H9 (cell line): ENCODE measurements at regions not wholly inside any gene's neighbourhood (a gene's known extent, or its start where the extent isn't known, plus 50 kb on each side); places are given as distances from the start of the nearest gene placed in this dataset.

ENCODE experiments used
- DNase-seq: peaks from one replicate; pipeline ENCODE4 v3.0.0-alpha.2; 2017
- H2AFZ ChIP-seq: one replicate; pipeline ENCODE4 v1.6.1; 2013; ENCODE audit warnings: mild to moderate bottlenecking, low read length, control low read depth, moderate library complexity
- H2AK5ac ChIP-seq: 2 replicates; pipeline ENCODE4 v1.6.1; 2013; ENCODE audit warnings: low read length, control low read depth, mixed read lengths; ENCODE audit not compliant: insufficient read length
- H2BK120ac ChIP-seq: one replicate; pipeline ENCODE4 v1.6.1; 2013; ENCODE audit warnings: low read depth, mild to moderate bottlenecking, low read length, control low read depth, inconsistent platforms; ENCODE audit not compliant: poor library complexity, severe bottlenecking
- H2BK12ac ChIP-seq: 2 replicates; pipeline ENCODE4 v1.6.1; 2013; ENCODE audit warnings: low read length, control low read depth, mixed read lengths, low read depth; ENCODE audit not compliant: insufficient read length
- H2BK15ac ChIP-seq: 2 replicates; pipeline ENCODE4 v1.6.1; 2013; ENCODE audit warnings: low read depth, low read length, control low read depth
- H2BK20ac ChIP-seq: one replicate; pipeline ENCODE4 v1.6.1; 2013; ENCODE audit warnings: low read depth, mild to moderate bottlenecking, low read length, control low read depth, inconsistent platforms; ENCODE audit not compliant: poor library complexity, severe bottlenecking
- H2BK5ac ChIP-seq: 2 replicates; pipeline ENCODE4 v1.6.1; 2013; ENCODE audit warnings: low read length, control low read depth, mixed read lengths; ENCODE audit not compliant: insufficient read length
- H3K14ac ChIP-seq: 2 replicates; pipeline ENCODE4 v1.6.1; 2013; ENCODE audit warnings: low read length, control low read depth; ENCODE audit not compliant: insufficient read depth
- H3K18ac ChIP-seq: 2 replicates; pipeline ENCODE4 v1.6.1; 2013; ENCODE audit warnings: low read depth, mild to moderate bottlenecking, mixed read lengths, low read length, control low read depth; ENCODE audit not compliant: insufficient read length
- H3K23ac ChIP-seq: 2 replicates; pipeline ENCODE4 v1.6.1; 2013; ENCODE audit warnings: low read length, control low read depth, mixed read lengths, low read depth; ENCODE audit not compliant: insufficient read length
- H3K23me2 ChIP-seq: 2 replicates; pipeline ENCODE4 v1.6.1; 2013; ENCODE audit warnings: low read depth, mild to moderate bottlenecking, mixed read lengths, low read length, control low read depth; ENCODE audit not compliant: insufficient read length, poor library complexity, severe bottlenecking
- H3K27ac ChIP-seq: 2 replicates; pipeline ENCODE4 v1.5.1; 2013; ENCODE audit warnings: low read length, control low read depth, mixed read lengths, low read depth; ENCODE audit not compliant: insufficient read length
- H3K27me3 ChIP-seq: 2 replicates; pipeline ENCODE4 v1.6.1; 2013; ENCODE audit warnings: low read length, control low read depth, inconsistent platforms; ENCODE audit not compliant: insufficient read depth
- H3K4ac ChIP-seq: 2 replicates; pipeline ENCODE4 v1.6.1; 2013; ENCODE audit warnings: low read depth, mild to moderate bottlenecking, control low read depth, inconsistent platforms, low read length, moderate library complexity
- H3K4me1 ChIP-seq: 2 replicates; pipeline ENCODE4 v1.6.1; 2013; ENCODE audit warnings: low read length, control low read depth, inconsistent platforms; ENCODE audit not compliant: insufficient read depth
- H3K4me2 ChIP-seq: 2 replicates; pipeline ENCODE4 v1.6.1; 2013; ENCODE audit warnings: low read length, control low read depth, mixed read lengths; ENCODE audit not compliant: insufficient read length, insufficient read depth
- H3K56ac ChIP-seq: 2 replicates; pipeline ENCODE4 v1.6.1; 2013; ENCODE audit warnings: low read depth, mild to moderate bottlenecking, mixed read lengths, low read length, control low read depth; ENCODE audit not compliant: insufficient read length
- H3K79me1 ChIP-seq: 2 replicates; pipeline ENCODE4 v1.6.1; 2013; ENCODE audit warnings: low read depth, mild to moderate bottlenecking, moderate library complexity, low read length, control low read depth, inconsistent platforms; ENCODE audit not compliant: insufficient read depth, poor library complexity, severe bottlenecking
- H3K79me2 ChIP-seq: 2 replicates; pipeline ENCODE4 v1.6.1; 2013; ENCODE audit warnings: low read length, control low read depth, inconsistent platforms; ENCODE audit not compliant: insufficient read depth
- H3K9ac ChIP-seq: 2 replicates; pipeline ENCODE4 v1.6.1; 2013; ENCODE audit warnings: low read length, control low read depth, mixed read lengths; ENCODE audit not compliant: insufficient read length; ENCODE audit errors: extremely low read depth
- H3K9me3 ChIP-seq: one replicate; pipeline ENCODE4 v1.6.1; 2013; ENCODE audit warnings: low read depth, low read length, inconsistent platforms; ENCODE audit not compliant: control insufficient read depth
- H3T11ph ChIP-seq: one replicate; pipeline ENCODE4 v1.6.1; 2013; ENCODE audit warnings: mild to moderate bottlenecking, low read length, control low read depth, inconsistent platforms
- H4K20me1 ChIP-seq: one replicate; pipeline ENCODE4 v1.6.1; 2013; ENCODE audit not compliant: control insufficient read depth, insufficient read length, insufficient read depth
- H4K5ac ChIP-seq: 2 replicates; pipeline ENCODE4 v1.6.1; 2013; ENCODE audit warnings: low read depth, mild to moderate bottlenecking, mixed read lengths, low read length, control low read depth; ENCODE audit not compliant: insufficient read length
- H4K8ac ChIP-seq: replicated peaks from 2 replicates; pipeline ENCODE4 v1.6.1; 2013; ENCODE audit warnings: low read length, control low read depth, mixed read lengths, low read depth; ENCODE audit not compliant: insufficient read length
- H4K91ac ChIP-seq: 2 replicates; pipeline ENCODE4 v1.6.1; 2013; ENCODE audit warnings: low read depth, mild to moderate bottlenecking, moderate library complexity, mixed read lengths, low read length, control low read depth; ENCODE audit not compliant: insufficient read length
- H3K27ac Mint-ChIP-seq, 3 experiments: 2 replicates in 2 of 3; 3 replicates in 1 of 3; pipeline ENCODE4 v1.8.0; 2020 to 2021; ENCODE audit warnings: mixed read lengths in 3 of 3, mild to moderate bottlenecking in 1 of 3, moderate library complexity in 1 of 3
- H3K27me3 Mint-ChIP-seq: 2 replicates; pipeline ENCODE4 v1.8.0; 2021; ENCODE audit warnings: low read depth, mild to moderate bottlenecking, moderate library complexity, mixed read lengths
- H3K36me3 Mint-ChIP-seq, 3 experiments: 2 replicates in 2 of 3; 3 replicates in 1 of 3; pipeline ENCODE4 v1.8.0; 2020 to 2021; ENCODE audit warnings: low read depth in 3 of 3, mixed read lengths in 3 of 3; ENCODE audit not compliant: insufficient read depth in 1 of 3
- H3K4me1 Mint-ChIP-seq, 2 experiments: 2 replicates each; pipeline ENCODE4 v1.8.0; 2020; ENCODE audit warnings: mixed read lengths in 2 of 2
- H3K4me3 Mint-ChIP-seq, 2 experiments: 2 replicates in 1 of 2; 3 replicates in 1 of 2; pipeline ENCODE4 v1.8.0; 2020 to 2021; ENCODE audit warnings: mild to moderate bottlenecking in 2 of 2, mixed read lengths in 2 of 2, moderate library complexity in 1 of 2
- H3K9me3 Mint-ChIP-seq, 2 experiments: 2 replicates in 1 of 2; 3 replicates in 1 of 2; pipeline ENCODE4 v1.8.0; 2020; ENCODE audit warnings: mild to moderate bottlenecking in 2 of 2, mixed read lengths in 2 of 2, moderate library complexity in 1 of 2
- WGBS: extraction: QIAGEN DNeasy Blood & Tissue Kit; methylation state at CpG from one replicate; pipeline ENCODE4 v1.1.7; 2013; ENCODE audit warnings: missing lambda C conversion rate, low lambda C conversion rate, mixed read lengths; ENCODE audit not compliant: insufficient read length; ENCODE audit errors: extremely low coverage; 5-methylcytosine and 5-hydroxymethylcytosine counted together
- TF ChIP-seq, protein P1 (sequence below): fragments of 200-600 bp; sonication (generic); conservative IDR thresholded peaks from 3 replicates; pipeline ENCODE4 v1.8.0; 2021; ENCODE audit warnings: antibody characterized with exemption, mild to moderate bottlenecking

- H3K79me1 ChIP-seq: no peaks in the 10 kb centered on the region
- no peak overlapping the region for H2BK120ac ChIP-seq
- no peak overlapping the region for H2BK5ac ChIP-seq
- H2BK12ac ChIP-seq: no peak overlapping the region
- H3K27me3 Mint-ChIP-seq: no peaks in the 10 kb centered on the region
- H4K91ac ChIP-seq: no peak overlapping the region
- no peak overlapping the region for H2AK5ac ChIP-seq
- no peak overlapping the region for H2AFZ ChIP-seq
- no peak overlapping the region for H4K5ac ChIP-seq
- H3K23ac ChIP-seq: no peak overlapping the region
- H2BK15ac ChIP-seq: no peak overlapping the region
- H3K9ac ChIP-seq: no peak overlapping the region
- peaks cover 0 to 4% of the 10 kb centered on the region in 2 experiments; a peak in 3 of 5 replicates for H3K9me3 Mint-ChIP-seq
- TF ChIP-seq, protein P1, sequence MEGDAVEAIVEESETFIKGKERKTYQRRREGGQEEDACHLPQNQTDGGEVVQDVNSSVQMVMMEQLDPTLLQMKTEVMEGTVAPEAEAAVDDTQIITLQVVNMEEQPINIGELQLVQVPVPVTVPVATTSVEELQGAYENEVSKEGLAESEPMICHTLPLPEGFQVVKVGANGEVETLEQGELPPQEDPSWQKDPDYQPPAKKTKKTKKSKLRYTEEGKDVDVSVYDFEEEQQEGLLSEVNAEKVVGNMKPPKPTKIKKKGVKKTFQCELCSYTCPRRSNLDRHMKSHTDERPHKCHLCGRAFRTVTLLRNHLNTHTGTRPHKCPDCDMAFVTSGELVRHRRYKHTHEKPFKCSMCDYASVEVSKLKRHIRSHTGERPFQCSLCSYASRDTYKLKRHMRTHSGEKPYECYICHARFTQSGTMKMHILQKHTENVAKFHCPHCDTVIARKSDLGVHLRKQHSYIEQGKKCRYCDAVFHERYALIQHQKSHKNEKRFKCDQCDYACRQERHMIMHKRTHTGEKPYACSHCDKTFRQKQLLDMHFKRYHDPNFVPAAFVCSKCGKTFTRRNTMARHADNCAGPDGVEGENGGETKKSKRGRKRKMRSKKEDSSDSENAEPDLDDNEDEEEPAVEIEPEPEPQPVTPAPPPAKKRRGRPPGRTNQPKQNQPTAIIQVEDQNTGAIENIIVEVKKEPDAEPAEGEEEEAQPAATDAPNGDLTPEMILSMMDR: no peak
- H3K27ac Mint-ChIP-seq: peak overlapping the region in 1 of 3 experiments; percentile 32; a peak in 1 of 7 replicates
- H3K9me3 ChIP-seq: no peaks in the 10 kb centered on the region
- H3K27ac ChIP-seq: no peak overlapping the region
- no CpG with 5 or more reads among the region's 4 CpGs for WGBS
- H3K4me3 Mint-ChIP-seq: no peak overlapping the region
- H3K36me3 Mint-ChIP-seq: no peaks in the 10 kb centered on the region
- no peaks in the 10 kb centered on the region for H3K23me2 ChIP-seq
- H3T11ph ChIP-seq: no peak overlapping the region
- no peak overlapping the region for H3K18ac ChIP-seq
- H3K14ac ChIP-seq: no peak overlapping the region
- DNase-seq: no peak
- no peaks in the 10 kb centered on the region for H4K20me1 ChIP-seq
- no peaks in the 10 kb centered on the region for H3K4me1 Mint-ChIP-seq
- H3K79me2 ChIP-seq: no peaks in the 10 kb centered on the region
- H3K27me3 ChIP-seq: no peaks in the 10 kb centered on the region
- no peak overlapping the region for H3K4ac ChIP-seq
- H3K56ac ChIP-seq: no peak overlapping the region
- H4K8ac ChIP-seq: no peak overlapping the region
- no peak overlapping the region for H2BK20ac ChIP-seq
- H3K4me1 ChIP-seq: no peaks in the 10 kb centered on the region
- H3K4me2 ChIP-seq: no peak overlapping the region
These were observed 249.8 kb upstream of the ID4 start for GRCh38 chr6:19587238-19587942.
